ENCODE measurements at regions not wholly inside any gene's neighbourhood (a gene's known extent, or its start where the extent isn't known, plus 50 kb on each side); places are given as distances from the start of the nearest gene placed in this dataset.

GRCh38 chr1:8107897-8108296 is 81.8 kb upstream of the ERRFI1 start:
- TF ChIP-seq, protein P1, sequence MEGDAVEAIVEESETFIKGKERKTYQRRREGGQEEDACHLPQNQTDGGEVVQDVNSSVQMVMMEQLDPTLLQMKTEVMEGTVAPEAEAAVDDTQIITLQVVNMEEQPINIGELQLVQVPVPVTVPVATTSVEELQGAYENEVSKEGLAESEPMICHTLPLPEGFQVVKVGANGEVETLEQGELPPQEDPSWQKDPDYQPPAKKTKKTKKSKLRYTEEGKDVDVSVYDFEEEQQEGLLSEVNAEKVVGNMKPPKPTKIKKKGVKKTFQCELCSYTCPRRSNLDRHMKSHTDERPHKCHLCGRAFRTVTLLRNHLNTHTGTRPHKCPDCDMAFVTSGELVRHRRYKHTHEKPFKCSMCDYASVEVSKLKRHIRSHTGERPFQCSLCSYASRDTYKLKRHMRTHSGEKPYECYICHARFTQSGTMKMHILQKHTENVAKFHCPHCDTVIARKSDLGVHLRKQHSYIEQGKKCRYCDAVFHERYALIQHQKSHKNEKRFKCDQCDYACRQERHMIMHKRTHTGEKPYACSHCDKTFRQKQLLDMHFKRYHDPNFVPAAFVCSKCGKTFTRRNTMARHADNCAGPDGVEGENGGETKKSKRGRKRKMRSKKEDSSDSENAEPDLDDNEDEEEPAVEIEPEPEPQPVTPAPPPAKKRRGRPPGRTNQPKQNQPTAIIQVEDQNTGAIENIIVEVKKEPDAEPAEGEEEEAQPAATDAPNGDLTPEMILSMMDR (IDR thresholded peaks at IDR 0.05; ENCODE audit: low read length) = no peak
- no peak for TF ChIP-seq EZH2phosphoT487 (IDR thresholded peaks at IDR 0.05; ENCODE audit: low read length)
